Mammary epithelial cell (primary cell): ENCODE measurements at regions not wholly inside any gene's neighbourhood (a gene's known extent, or its start where the extent isn't known, plus 50 kb on each side); places are given as distances from the start of the nearest gene placed in this dataset.

ENCODE experiments used
- EZH2 ChIP-seq: IDR thresholded peaks from 2 replicates; pipeline ENCODE4 v1.6.1; 2012; ENCODE audit warnings: low read length, inconsistent platforms, borderline replicate concordance
- TF ChIP-seq, protein P1 (sequence below), 2 donors: IDR thresholded peaks in 1 of 2; conservative IDR thresholded peaks in 1 of 2; 2 replicates each; pipeline ENCODE4 v1.5.1; 2011 to 2012; ENCODE audit warnings: inconsistent platforms in 2 of 2, low read length in 2 of 2, mild to moderate bottlenecking in 2 of 2, control low read depth in 1 of 2, low read depth in 1 of 2; ENCODE audit not compliant: insufficient read depth in 1 of 2; ENCODE audit errors: extremely low read depth in 1 of 2

DNA sequence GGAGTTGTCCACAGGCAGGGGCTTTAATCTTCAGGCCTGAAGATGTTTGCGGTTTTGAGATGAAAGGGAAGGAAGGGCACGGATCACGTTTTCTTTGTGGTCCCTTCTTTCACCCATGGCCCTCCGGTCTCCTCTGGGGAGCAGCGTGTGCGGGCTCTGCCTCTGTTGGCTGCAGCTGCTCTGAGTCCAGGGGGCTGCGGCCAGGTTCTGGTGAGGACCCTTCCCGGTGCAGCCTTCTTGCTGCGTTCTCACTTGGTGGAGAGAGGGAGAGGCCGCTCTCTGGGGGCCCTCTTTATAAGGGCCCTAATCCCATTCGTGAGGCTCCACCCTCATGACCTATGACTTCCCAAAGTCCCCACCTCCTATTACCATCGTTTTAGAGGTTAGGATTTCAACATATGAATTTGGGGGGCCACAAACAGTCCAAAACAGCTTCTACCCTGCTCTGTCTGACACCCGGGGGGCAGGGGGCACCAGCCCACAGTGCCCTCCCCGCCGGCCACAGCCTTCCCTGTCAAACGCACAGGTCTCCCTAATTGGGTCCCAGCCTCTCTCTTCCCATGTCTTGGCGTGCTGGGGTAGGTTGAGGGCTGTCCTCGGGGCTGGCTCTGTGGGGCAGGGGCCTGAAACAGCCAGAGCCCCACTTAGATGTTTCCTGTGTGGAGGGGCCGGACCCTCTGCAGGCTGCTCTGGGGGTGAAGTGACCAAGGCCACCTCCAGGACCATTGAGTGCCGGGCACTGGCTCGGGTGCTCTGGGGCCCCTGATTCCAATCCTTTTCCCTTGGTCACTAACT lies 100.1 kb upstream of the C1orf174 start:
- TF ChIP-seq, protein P1, sequence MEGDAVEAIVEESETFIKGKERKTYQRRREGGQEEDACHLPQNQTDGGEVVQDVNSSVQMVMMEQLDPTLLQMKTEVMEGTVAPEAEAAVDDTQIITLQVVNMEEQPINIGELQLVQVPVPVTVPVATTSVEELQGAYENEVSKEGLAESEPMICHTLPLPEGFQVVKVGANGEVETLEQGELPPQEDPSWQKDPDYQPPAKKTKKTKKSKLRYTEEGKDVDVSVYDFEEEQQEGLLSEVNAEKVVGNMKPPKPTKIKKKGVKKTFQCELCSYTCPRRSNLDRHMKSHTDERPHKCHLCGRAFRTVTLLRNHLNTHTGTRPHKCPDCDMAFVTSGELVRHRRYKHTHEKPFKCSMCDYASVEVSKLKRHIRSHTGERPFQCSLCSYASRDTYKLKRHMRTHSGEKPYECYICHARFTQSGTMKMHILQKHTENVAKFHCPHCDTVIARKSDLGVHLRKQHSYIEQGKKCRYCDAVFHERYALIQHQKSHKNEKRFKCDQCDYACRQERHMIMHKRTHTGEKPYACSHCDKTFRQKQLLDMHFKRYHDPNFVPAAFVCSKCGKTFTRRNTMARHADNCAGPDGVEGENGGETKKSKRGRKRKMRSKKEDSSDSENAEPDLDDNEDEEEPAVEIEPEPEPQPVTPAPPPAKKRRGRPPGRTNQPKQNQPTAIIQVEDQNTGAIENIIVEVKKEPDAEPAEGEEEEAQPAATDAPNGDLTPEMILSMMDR (conservative IDR thresholded peaks at IDR 0.05 in 1 of 2, IDR thresholded peaks at IDR 0.05 in 1 of 2; ENCODE audit: extremely low read depth in 1 of 2, insufficient read depth in 1 of 2, low read depth in 1 of 2, low read length in 2 of 2), result no peak
- TF ChIP-seq EZH2, result no peak
